ENCODE measurements at regions not wholly inside any gene's neighbourhood (a gene's known extent, or its start where the extent isn't known, plus 50 kb on each side); places are given as distances from the start of the nearest gene placed in this dataset.

DNA sequence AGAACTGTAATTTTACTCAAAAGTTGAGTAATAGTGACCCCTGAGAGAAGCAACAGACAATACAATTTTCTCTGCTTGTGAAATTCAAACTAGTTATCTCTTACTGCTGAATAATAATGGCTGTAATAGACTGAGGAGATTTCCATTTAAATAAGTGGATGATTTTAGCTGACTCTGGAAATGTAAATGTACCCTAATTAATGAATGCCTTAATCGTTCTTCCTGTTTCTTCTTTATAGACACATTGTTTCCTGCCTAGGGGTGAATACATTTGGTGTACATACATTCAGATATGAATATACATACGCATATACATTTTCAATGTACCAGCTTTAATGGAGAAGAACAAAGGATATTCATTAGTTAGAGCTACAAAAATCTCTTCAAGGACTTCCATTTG is 611.9 kb downstream of the TFAP2B start:
- no peaks in the 10 kb centered on the region for H3K9me3 ChIP-seq (ENCODE audit: low read depth, low read length)
- DNase-seq (ENCODE audit: low read depth, low spot score), result peak; percentile 98
- no peak overlapping the region for H3K9ac ChIP-seq (ENCODE audit: insufficient read length)
- peak overlapping the region; percentile 86 for H3K27ac ChIP-seq
- no peaks in the 10 kb centered on the region for H3K36me3 ChIP-seq (ENCODE audit: insufficient read depth, low read length)
- no peak for TF ChIP-seq FOXP2 (optimal IDR thresholded peaks at IDR 0.05; ENCODE audit: control extremely low read depth, extremely low read length, insufficient read depth)
- TF ChIP-seq EZH2 (IDR thresholded peaks at IDR 0.05), result no peak
- peak; percentile 77; the same call in 1 of the 2 replicates for TF ChIP-seq POLR2AphosphoS5 (IDR thresholded peaks at IDR 0.05; ENCODE audit: borderline replicate concordance, low read depth, low read length)
- peak overlapping the region; percentile 19; the same call in 1 of the 2 replicates for H3K4me3 ChIP-seq

DNA sequence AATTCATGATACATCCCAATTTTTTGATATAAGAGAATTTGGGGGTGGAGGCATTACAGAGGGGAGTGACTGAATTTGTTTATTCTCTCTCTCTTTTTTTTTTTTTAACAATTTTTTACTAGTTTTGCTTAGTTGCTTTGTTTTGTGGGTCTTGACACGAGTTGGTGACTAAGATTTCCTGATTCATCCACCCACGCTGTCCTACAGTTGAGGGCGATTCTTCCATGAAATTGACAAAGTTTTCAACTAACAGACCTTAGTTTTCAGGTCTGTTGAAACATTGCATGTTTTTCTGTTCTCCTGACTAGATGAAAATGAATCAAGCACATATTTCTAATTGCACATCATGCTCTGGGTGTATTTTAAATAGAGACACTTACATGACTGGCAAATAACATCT is 613.8 kb downstream of the TFAP2B start:
- H3K9me3 ChIP-seq (ENCODE audit: low read depth, low read length), result no peaks in the 10 kb centered on the region
- no peak overlapping the region for H3K9ac ChIP-seq (ENCODE audit: insufficient read length)
- H3K27ac ChIP-seq, result no peak overlapping the region
- DNase-seq (ENCODE audit: low read depth, low spot score), result no peak
- no peak overlapping the region for H3K4me3 ChIP-seq
- H3K36me3 ChIP-seq (ENCODE audit: insufficient read depth, low read length), result no peaks in the 10 kb centered on the region
- TF ChIP-seq EZH2 (IDR thresholded peaks at IDR 0.05) (no peak), POLR2AphosphoS5 (IDR thresholded peaks at IDR 0.05; ENCODE audit: borderline replicate concordance, low read depth, low read length) (no peak), FOXP2 (optimal IDR thresholded peaks at IDR 0.05; ENCODE audit: control extremely low read depth, extremely low read length, insufficient read depth) (no peak)

DNA sequence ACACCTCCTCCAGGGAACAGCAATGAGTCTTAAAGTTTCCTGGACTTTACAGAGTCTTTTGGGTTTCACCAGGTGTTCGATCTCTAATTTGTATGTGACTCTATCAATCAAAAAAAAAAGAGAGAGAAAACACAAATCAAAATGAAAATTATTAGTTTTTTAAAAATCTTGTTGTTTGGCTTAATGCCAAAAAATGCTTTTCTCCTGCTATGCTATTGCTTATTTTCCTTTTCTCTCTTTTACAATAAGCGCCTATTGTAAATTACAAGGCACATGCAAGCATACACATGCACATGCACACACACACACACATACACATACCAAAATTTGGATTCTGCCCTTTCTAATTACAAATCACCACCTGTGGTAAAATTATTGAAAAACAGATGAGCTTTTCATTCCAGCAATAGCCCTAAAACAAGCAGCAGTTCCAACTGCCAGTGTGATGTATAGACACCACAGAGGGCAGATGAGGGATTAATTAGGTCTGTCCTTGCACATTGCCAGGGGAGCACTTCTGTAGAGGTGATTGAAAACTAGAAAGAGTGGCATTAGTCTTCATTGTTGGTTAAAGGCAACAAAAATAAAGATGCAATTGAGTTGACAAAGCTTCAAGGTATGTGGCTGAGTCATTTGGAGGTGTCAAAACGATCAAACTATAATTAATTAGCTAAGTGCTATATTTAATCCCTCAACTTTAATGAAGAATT is 631.7 kb downstream of the TFAP2B start:
- no peaks in the 10 kb centered on the region for H3K9me3 ChIP-seq (ENCODE audit: low read depth, low read length)
- H3K36me3 ChIP-seq (ENCODE audit: insufficient read depth, low read length), result no peaks in the 10 kb centered on the region
- TF ChIP-seq FOXP2 (optimal IDR thresholded peaks at IDR 0.05; ENCODE audit: control extremely low read depth, extremely low read length, insufficient read depth) (no peak), EZH2 (IDR thresholded peaks at IDR 0.05) (no peak)
- no peak for DNase-seq (ENCODE audit: low read depth, low spot score)
- H3K9ac ChIP-seq (ENCODE audit: insufficient read length), result no peak overlapping the region
- H3K27ac ChIP-seq, result no peak overlapping the region
- H3K4me3 ChIP-seq, result no peak overlapping the region

DNA sequence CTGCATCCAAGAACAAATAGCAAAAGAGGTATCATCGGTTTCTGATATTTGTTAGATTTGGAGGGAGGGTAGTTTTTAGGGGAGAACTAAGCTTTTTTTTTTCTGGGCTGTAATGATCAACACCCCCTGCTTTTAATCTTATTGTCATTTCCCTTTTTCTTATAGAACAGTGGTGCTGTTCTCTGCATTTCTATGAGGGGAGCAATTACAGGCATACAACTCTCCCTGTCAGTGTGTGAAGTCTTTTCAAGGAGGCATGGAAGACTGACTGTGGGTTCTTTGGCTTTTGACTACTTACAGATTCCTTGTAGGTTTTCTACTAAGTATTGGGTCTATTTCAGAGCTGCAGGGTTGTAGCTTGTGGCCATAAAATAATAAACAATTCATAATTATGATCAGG is 632.3 kb downstream of the TFAP2B start:
- TF ChIP-seq EZH2 (IDR thresholded peaks at IDR 0.05) (no peak), POLR2AphosphoS5 (IDR thresholded peaks at IDR 0.05; ENCODE audit: borderline replicate concordance, low read depth, low read length) (no peak), FOXP2 (optimal IDR thresholded peaks at IDR 0.05; ENCODE audit: control extremely low read depth, extremely low read length, insufficient read depth) (no peak)
- no peak overlapping the region for H3K4me3 ChIP-seq
- H3K36me3 ChIP-seq (ENCODE audit: insufficient read depth, low read length), result no peaks in the 10 kb centered on the region
- no peak overlapping the region for H3K9ac ChIP-seq (ENCODE audit: insufficient read length)
- no peak overlapping the region for H3K27ac ChIP-seq
- no peaks in the 10 kb centered on the region for H3K9me3 ChIP-seq (ENCODE audit: low read depth, low read length)
- no peak for DNase-seq (ENCODE audit: low read depth, low spot score)

GRCh38 chr6:51456282-51456681 is 631.1 kb downstream of the PKHD1 start:
- no peaks in the 10 kb centered on the region for H3K36me3 ChIP-seq (ENCODE audit: insufficient read depth, low read length)
- H3K4me3 ChIP-seq, result no peak overlapping the region
- H3K27ac ChIP-seq, result no peak overlapping the region
- DNase-seq (ENCODE audit: low read depth, low spot score), result no peak
- H3K9ac ChIP-seq (ENCODE audit: insufficient read length), result no peak overlapping the region
- TF ChIP-seq POLR2AphosphoS5 (IDR thresholded peaks at IDR 0.05; ENCODE audit: borderline replicate concordance, low read depth, low read length) (no peak), EZH2 (IDR thresholded peaks at IDR 0.05) (no peak), FOXP2 (optimal IDR thresholded peaks at IDR 0.05; ENCODE audit: control extremely low read depth, extremely low read length, insufficient read depth) (no peak)
- H3K9me3 ChIP-seq (ENCODE audit: low read depth, low read length), result no peaks in the 10 kb centered on the region

DNA sequence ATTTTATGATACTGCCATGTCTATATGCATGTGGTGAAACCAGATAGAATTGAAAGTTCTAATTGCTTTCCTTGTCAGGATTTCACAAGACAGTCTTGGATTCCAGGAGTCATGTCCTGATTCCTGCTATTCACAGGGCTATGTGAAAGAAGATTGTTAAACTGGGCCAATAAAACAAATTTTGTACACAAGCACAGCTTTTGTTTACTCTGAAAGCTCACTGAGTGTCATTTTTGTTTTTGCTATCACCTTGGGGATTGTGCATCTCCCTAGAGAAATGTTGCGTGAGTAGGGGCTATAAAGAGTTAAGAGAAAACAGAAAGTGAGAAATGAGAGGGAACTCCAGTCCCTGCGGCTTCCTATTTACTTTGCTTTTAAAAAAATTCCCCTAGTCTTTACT is 627.5 kb downstream of the PKHD1 start:
- TF ChIP-seq FOXP2 (optimal IDR thresholded peaks at IDR 0.05; ENCODE audit: control extremely low read depth, extremely low read length, insufficient read depth), result no peak
- TF ChIP-seq POLR2AphosphoS5 (IDR thresholded peaks at IDR 0.05; ENCODE audit: borderline replicate concordance, low read depth, low read length), result no peak
- TF ChIP-seq EZH2 (IDR thresholded peaks at IDR 0.05), result no peak
- Histone ChIP-seq H3K36me3 (ENCODE audit: insufficient read depth, low read length) (no peaks in the 10 kb centered on the region), H3K4me3 (no peak overlapping the region), H3K9me3 (ENCODE audit: low read depth, low read length) (no peaks in the 10 kb centered on the region), H3K27ac (no peak overlapping the region), H3K9ac (ENCODE audit: insufficient read length) (no peak overlapping the region)
- no peak for DNase-seq (ENCODE audit: low read depth, low spot score)

DNA sequence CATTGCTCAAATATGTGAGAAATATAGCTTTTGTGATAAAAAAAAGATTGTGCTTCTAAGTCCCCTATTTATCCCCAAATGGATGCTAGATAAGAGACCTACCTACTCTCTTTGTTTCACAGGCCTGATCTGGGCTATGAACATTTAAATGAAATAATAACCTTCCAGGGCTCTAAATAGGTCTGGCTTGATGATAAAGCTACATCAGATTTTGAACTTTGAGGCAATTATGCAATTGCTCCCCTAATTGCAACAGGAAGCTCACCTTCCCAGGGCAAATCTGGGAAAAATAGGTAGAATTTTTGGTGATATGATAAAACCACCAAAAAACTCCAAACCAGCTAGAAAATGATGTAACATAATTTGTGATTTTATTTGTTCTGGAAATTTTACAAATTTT is 624.5 kb downstream of the PKHD1 start:
- H3K36me3 ChIP-seq (ENCODE audit: insufficient read depth, low read length), result no peaks in the 10 kb centered on the region
- no peak overlapping the region for H3K4me3 ChIP-seq
- TF ChIP-seq FOXP2 (optimal IDR thresholded peaks at IDR 0.05; ENCODE audit: control extremely low read depth, extremely low read length, insufficient read depth) (no peak), POLR2AphosphoS5 (IDR thresholded peaks at IDR 0.05; ENCODE audit: borderline replicate concordance, low read depth, low read length) (no peak), EZH2 (IDR thresholded peaks at IDR 0.05) (no peak)
- H3K27ac ChIP-seq, result no peak overlapping the region
- no peaks in the 10 kb centered on the region for H3K9me3 ChIP-seq (ENCODE audit: low read depth, low read length)
- no peak overlapping the region for H3K9ac ChIP-seq (ENCODE audit: insufficient read length)
- no peak for DNase-seq (ENCODE audit: low read depth, low spot score)

- TF ChIP-seq EZH2 (IDR thresholded peaks at IDR 0.05), result no peak
- Histone ChIP-seq H3K27ac (no peak overlapping the region), H3K4me3 (no peak overlapping the region), H3K9ac (ENCODE audit: insufficient read length) (no peak overlapping the region), H3K36me3 (ENCODE audit: insufficient read depth, low read length) (no peaks in the 10 kb centered on the region), H3K9me3 (ENCODE audit: low read depth, low read length) (no peaks in the 10 kb centered on the region)
- no peak for DNase-seq (ENCODE audit: low read depth, low spot score)
These were observed 624.1 kb downstream of the PKHD1 start for GRCh38 chr6:51463321-51463720.

- H3K27ac ChIP-seq, result no peak overlapping the region
- H3K36me3 ChIP-seq (ENCODE audit: insufficient read depth, low read length), result no peaks in the 10 kb centered on the region
- H3K4me3 ChIP-seq, result no peak overlapping the region
- TF ChIP-seq POLR2AphosphoS5 (IDR thresholded peaks at IDR 0.05; ENCODE audit: borderline replicate concordance, low read depth, low read length) (no peak), FOXP2 (optimal IDR thresholded peaks at IDR 0.05; ENCODE audit: control extremely low read depth, extremely low read length, insufficient read depth) (no peak), EZH2 (IDR thresholded peaks at IDR 0.05) (no peak)
- no peak overlapping the region for H3K9ac ChIP-seq (ENCODE audit: insufficient read length)
- no peaks in the 10 kb centered on the region for H3K9me3 ChIP-seq (ENCODE audit: low read depth, low read length)
- DNase-seq (ENCODE audit: low read depth, low spot score), result no peak
These were observed 622.5 kb downstream of the PKHD1 start for GRCh38 chr6:51464956-51465355.
